ENCODE measurements at regions not wholly inside any gene's neighbourhood (a gene's known extent, or its start where the extent isn't known, plus 50 kb on each side); places are given as distances from the start of the nearest gene placed in this dataset.

DNA sequence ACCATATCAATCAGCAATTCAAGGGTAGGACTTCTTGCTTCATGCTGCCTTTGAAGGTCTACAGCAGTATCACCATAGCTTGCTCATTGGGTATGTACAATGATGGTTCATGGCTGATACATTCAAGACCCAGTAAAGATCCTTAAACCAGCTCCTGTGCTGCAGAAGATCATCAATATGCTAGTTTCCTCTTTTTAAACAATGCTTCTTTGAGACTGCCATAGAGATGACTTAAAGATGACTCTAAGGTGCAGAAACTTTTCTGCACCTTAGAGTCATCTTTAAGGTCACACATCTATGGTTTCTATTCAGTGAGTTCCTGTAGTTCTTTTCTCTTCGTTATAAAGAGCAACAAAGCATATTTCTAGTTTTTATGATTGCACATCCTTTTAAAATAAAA is 102.8 kb upstream of the KLHL14 start:
- Histone ChIP-seq H3T11ph (ENCODE audit: low read length) (no peak overlapping the region), H3K18ac (ENCODE audit: insufficient read length, low read depth, low read length) (no peak overlapping the region), H2BK12ac (ENCODE audit: insufficient read length, low read depth, low read length) (no peak overlapping the region), H3K79me1 (ENCODE audit: insufficient read depth, low read depth, low read length, poor library complexity, severe bottlenecking) (no peaks in the 10 kb centered on the region), H4K8ac (replicated peaks; ENCODE audit: insufficient read length, low read depth, low read length) (no peak overlapping the region), H3K4me1 (ENCODE audit: insufficient read depth, low read length) (peaks cover 8% of the 10 kb centered on the region), H3K9ac (ENCODE audit: extremely low read depth, insufficient read length, low read length) (no peak overlapping the region), H4K5ac (ENCODE audit: insufficient read length, low read depth, low read length) (no peak overlapping the region), H3K79me2 (ENCODE audit: insufficient read depth, low read length) (no peaks in the 10 kb centered on the region), H3K23ac (ENCODE audit: insufficient read length, low read depth, low read length) (no peak overlapping the region), H3K9me3 (ENCODE audit: control insufficient read depth, low read depth, low read length) (no peaks in the 10 kb centered on the region), H2BK20ac (ENCODE audit: low read depth, low read length, poor library complexity, severe bottlenecking) (no peak overlapping the region), H3K27me3 (ENCODE audit: insufficient read depth, low read length) (no peaks in the 10 kb centered on the region), H3K4me2 (ENCODE audit: insufficient read depth, insufficient read length, low read length) (no peak overlapping the region), H4K20me1 (ENCODE audit: control insufficient read depth, insufficient read depth, insufficient read length) (no peaks in the 10 kb centered on the region), H3K23me2 (ENCODE audit: insufficient read length, low read depth, low read length, poor library complexity, severe bottlenecking) (no peaks in the 10 kb centered on the region), H4K91ac (ENCODE audit: insufficient read length, low read depth, low read length) (no peak overlapping the region), H2AFZ (ENCODE audit: low read length) (no peak overlapping the region), H3K27ac (ENCODE audit: insufficient read length, low read depth, low read length) (no peak overlapping the region), H2AK5ac (ENCODE audit: insufficient read length, low read length) (no peak overlapping the region), H2BK5ac (ENCODE audit: insufficient read length, low read length) (no peak overlapping the region), H2BK15ac (ENCODE audit: low read depth, low read length) (no peak overlapping the region), H3K4ac (ENCODE audit: low read depth, low read length) (no peak overlapping the region), H3K14ac (ENCODE audit: insufficient read depth, low read length) (no peak overlapping the region), H2BK120ac (ENCODE audit: low read depth, low read length, poor library complexity, severe bottlenecking) (no peak overlapping the region), H3K56ac (ENCODE audit: insufficient read length, low read depth, low read length) (no peak overlapping the region)
- peaks cover 0 to 2% (median 0%) of the 10 kb centered on the region in 3 experiments; a peak in 2 of 7 replicates for H3K36me3 Mint-ChIP-seq (ENCODE audit: insufficient read depth in 1 of 3, low read depth in 3 of 3)
- peaks cover 0 to 5% of the 10 kb centered on the region in 2 experiments; a peak in 1 of 5 replicates for H3K9me3 Mint-ChIP-seq
- no peak for DNase-seq
- H3K27ac Mint-ChIP-seq: no peak overlapping the region
- no peaks in the 10 kb centered on the region for H3K27me3 Mint-ChIP-seq (ENCODE audit: low read depth)
- no CpG with 5 or more reads among the region's 1 CpG for WGBS (ENCODE audit: extremely low coverage, insufficient read length, low lambda C conversion rate)
- no peak overlapping the region for H3K4me3 Mint-ChIP-seq
- H3K4me1 Mint-ChIP-seq: peaks cover 18 to 19% of the 10 kb centered on the region in 2 experiments
- TF ChIP-seq, protein P1, sequence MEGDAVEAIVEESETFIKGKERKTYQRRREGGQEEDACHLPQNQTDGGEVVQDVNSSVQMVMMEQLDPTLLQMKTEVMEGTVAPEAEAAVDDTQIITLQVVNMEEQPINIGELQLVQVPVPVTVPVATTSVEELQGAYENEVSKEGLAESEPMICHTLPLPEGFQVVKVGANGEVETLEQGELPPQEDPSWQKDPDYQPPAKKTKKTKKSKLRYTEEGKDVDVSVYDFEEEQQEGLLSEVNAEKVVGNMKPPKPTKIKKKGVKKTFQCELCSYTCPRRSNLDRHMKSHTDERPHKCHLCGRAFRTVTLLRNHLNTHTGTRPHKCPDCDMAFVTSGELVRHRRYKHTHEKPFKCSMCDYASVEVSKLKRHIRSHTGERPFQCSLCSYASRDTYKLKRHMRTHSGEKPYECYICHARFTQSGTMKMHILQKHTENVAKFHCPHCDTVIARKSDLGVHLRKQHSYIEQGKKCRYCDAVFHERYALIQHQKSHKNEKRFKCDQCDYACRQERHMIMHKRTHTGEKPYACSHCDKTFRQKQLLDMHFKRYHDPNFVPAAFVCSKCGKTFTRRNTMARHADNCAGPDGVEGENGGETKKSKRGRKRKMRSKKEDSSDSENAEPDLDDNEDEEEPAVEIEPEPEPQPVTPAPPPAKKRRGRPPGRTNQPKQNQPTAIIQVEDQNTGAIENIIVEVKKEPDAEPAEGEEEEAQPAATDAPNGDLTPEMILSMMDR (conservative IDR thresholded peaks at IDR 0.05): no peak

All from H9 (cell line).